NCI-H1092 treated with DMSO at 0.1 percent for 48 hours (cell line): ENCODE measurements at regions not wholly inside any gene's neighbourhood (a gene's known extent, or its start where the extent isn't known, plus 50 kb on each side); places are given as distances from the start of the nearest gene placed in this dataset.
"Not testable (repeated sequence)": the region's sequence is repeated elsewhere in the genome, so short reads cannot be mapped to it uniquely, and the experiment has no call there.

Experiments
- DNase-seq: peaks from one replicate; lab custom pipeline; 2025; lab: John Stamatoyannopoulos, UW

GRCh38 chr3:197430934-197431333 lies 124.8 kb downstream of the BDH1 start:
- DNase-seq, result no peak

- DNase-seq, result no peak
Observed at GRCh38 chr3:197430502-197430901, 125.3 kb downstream of the BDH1 start.

DNA sequence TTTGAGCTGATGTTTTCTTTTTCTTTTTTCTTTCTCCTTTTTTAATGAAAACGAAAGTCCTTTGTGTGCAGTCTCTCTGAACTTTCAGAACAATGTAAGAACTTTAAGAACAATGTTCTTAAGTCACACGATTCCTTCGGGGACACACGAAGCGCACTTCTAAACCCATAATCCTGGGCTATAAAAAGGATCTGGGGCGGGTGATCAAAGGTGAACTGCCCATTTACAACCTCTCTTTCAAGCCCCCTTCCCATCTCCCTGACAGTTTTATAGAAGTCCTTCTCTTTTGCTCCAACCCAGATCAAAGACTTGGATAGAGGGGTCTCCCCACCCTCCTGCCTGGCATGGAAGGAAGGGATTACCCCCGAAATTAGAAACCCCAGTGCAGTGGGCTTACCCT lies 126.8 kb downstream of the BDH1 start:
- DNase-seq, result no peak

DNA sequence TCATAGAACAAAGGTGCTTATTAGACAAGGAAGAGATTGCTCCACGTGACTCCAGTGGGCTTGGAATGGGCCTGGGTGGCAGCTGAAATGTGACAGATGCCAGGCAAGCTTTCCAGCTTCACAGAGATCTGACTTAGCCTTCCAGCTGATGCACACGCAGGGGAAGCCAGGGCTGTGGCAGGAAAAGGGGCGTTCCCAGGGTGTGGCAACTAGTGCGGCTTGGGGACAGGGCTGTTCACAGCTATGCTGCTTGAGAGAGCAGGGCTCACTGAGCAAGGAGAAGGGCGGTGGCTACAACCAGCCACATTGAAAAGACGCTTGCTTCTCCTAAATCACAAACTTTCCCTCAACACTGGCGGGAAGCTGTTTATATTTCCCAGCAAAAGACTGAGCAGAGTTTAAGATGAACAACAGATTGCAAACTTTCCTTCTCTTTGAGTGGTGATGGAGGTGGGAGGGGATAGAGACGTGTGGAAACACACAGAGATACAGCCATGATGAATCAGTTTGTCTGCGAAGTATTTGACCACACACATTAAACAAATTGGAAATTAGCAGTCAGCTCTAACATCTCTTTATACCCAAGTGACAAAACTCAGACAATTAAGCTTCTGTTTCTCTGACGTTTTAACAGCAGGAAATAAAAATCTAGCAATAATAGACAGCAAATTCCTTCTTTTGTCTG lies 127.5 kb downstream of the BDH1 start:
- no peak for DNase-seq

DNA sequence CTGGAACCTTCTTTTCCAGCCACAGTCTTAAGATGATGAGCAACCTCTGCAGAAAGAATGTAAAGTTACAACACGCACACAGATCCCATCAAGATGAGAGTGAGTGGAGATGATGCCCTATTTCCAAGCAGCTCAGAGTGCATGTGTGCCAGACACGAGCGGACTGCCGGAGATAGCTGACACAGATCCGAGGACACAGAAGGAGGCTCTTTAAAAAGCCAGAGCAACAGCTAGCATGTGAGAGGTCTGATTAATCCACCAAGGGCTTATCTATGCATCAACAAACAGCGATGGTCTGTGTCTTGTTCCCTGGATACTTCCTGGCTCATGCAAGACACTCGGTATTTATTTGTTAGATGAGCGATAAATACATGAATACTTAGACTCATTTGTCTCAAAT lies 128.6 kb upstream of the DLG1 start:
- no peak for DNase-seq

GRCh38 chr3:197426121-197426566 lies 127.7 kb upstream of the DLG1 start:
- no peak for DNase-seq

DNA sequence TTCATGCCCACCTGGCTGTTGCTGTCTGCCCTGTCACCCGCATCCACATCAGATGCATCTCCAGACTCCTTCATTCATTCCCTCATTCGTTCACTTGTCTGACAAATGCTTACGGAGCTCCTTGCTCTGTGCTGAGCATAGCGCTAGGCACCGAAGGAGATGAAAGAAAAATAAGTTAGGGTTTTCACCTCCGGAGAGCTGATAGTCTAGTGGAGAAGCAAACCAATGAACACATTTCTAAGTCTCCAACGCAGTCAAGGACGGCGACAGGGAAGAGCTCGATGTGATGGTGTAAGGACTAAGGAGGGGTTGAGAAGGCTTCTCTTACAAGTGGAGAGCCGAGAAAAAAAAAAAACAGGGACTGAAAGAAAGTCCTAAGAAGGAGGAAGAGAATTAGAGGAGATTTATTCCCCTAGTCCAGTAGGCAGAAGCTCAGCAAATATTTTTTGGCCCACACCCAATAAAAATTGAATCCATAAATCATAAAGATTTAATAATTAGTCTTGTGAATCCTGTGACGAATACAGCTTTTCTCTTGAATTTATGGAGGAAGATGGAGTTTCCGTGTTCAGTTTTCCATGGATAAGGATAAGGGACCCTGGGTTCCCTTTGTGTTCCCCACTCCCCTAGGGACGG lies 127.2 kb upstream of the DLG1 start:
- no peak for DNase-seq

DNA sequence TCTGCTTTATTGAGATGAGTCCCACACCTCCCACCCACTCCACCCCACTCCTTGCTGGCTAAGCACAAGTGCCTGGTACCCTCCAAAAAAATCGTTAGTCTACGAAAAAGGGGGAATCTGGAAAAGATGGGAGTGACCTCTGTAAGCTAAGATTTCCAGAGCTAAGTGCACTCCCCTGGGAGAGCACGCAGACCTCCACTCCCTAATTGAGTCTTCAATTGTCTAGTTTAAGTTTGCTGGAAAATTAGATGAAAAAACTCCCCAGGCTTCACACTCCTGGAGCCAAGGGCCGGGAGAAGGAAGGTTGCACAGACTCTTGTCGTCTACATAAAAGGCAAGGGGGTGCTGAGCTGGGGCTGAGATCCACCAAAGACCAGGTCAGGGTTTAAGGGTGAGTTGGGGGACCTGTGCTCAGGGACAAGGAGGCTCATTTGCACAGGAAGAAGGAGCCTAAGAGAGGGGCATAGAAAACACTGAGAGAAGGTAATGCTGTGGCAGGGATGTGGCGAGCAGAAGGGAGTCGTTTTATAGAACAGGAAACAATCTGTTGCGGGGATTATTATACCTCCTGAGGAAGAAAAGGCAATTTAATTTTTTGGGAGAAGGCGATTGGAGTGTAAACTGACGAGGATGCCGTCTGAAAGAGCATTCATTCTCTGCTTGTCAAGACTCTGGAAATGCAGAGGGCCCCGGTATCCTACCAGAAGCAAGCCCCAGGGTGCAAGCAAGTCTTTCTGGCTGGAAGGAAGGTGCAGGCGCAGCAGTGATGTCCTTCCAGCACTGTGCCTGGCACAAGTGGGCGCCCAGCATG lies 126.5 kb upstream of the DLG1 start:
- no peak for DNase-seq

DNA sequence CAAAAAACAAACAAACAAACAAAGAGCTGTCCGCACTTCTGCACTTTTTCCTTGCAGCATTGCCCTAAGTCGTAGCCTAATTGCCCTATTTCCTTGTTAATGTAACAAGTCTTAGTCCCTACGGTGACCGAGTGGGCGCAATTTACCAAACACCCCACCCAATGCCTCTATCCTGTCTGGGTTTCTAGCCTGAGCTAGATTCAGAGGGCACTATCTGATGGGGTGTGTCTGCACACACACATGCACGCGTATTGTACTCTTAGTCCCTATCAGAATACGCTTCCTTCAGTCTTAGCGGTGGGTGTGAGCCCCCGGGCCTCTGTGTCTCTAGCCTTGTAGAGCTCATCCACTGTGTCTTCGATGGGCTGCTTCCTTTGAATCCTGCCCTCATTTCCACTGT lies 125.9 kb upstream of the DLG1 start:
- no peak for DNase-seq

GRCh38 chr3:197423376-197423775 lies 125.0 kb upstream of the DLG1 start:
- no peak for DNase-seq

GRCh38 chr3:197422506-197422905 lies 124.1 kb upstream of the DLG1 start:
- DNase-seq, result no peak

DNA sequence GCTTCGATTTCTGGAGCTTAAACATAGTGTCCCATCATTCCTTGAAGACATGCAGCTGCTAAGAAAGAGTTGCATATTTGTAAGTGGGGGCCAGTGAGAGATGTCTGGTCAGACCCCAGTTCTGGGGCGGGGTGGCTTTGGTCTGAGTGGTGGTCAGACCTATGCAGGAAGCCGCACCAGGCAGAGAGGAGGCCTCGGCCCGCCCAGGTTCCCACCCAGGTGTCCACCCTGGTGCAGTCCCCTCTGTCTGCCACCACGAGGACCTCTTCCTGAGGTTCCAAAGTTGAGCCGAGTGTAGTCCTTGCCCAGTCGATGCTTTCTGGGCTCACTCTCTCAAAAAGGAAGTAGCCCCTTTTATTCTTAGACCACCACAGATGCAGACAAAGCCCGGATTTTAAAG lies 122.6 kb upstream of the DLG1 start:
- DNase-seq, result no peak

DNA sequence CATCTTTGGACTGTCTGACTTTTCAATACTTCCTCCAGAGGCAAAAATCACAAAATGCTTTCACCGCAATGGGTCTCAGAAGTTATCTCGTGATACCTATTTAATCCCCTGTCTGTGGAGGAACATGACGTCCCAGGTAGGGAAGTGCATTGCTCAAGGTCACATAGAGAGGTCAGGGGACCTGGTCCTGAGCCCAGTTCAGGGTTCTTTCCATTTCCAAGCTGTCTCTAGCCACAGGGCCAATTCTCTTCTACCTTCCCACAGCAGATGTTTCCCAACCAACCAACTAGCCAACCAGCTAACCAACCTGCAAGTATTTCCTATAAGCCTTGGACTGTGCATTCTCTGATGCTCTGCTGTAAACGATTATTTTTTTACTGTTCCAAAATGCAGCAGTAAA lies 122.2 kb upstream of the DLG1 start:
- DNase-seq, result no peak

DNA sequence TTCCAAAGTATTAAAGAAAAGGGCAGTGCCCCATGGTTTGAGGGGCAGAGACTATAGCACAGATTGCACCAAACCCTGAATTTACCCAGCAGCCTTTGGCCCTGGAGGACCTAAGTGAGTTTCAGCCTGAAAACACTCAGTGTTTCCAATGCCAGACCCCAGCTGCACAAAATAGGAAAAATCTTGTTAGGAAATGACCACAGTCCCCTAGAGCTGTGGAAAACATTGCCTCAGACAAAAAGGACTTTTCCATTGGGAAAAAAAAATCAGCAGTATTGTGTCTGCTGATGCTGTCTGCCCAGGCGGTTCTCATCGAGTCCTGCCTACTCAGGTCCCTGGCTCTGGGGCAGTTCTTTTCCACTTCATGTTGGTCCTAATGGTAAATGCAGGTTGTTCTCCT lies 121.7 kb upstream of the DLG1 start:
- DNase-seq, result no peak

DNA sequence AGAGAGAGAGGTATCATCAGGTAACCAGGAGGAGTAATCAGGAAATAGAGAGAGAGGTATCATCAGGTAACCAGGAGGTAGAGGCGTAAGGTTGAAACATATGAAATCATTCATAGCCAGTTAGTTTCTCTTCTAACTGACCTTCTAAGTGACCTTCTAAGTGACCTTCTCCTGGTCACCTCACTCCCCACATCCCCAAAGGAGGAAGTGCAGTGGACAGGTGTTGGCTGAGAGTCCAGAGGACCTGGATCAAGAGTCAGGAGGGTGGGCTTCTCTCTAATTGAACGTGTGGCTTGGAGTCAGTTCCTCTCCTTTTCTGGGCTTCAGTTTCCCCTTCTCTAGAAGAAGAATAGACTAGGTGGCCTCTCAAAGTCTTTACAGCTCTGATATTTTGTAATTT lies 121.3 kb upstream of the DLG1 start:
- no peak for DNase-seq

DNA sequence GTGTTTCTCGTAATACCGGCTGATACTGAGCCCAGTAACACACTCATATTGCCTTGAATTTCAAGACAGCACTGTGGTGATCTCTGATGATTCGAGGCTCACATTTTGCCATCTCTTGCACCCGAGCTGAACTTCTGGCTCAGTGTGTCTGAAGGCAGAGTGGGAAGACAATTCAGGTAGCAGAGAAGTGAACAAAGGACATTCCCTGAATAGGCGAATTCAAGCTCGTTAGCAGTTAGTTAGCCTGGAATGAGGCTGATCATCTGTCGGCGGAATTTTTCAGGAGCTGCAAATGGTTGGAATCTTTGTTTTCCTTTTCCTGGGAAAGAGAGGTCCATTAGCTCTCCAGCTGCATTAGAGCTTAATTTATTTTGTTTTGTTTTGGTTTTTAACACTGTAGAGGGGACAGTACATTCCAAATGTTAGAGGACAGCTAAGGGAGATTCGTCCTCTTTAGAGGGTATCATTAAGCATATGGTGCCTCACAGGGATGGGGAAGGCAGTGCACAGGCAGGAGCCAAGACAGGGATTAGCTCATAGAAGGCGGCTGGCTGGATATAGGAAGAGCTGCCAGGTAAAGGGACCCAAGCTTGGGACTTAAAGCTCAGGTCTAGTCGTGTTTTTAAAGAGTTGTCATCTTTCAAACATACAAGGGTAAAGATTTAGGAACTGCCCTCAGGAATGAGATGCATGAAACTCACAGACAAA lies 119.7 kb upstream of the DLG1 start:
- DNase-seq, result no peak

- no peak for DNase-seq
Observed at GRCh38 chr3:197417441-197417840, 119.0 kb upstream of the DLG1 start.

DNA sequence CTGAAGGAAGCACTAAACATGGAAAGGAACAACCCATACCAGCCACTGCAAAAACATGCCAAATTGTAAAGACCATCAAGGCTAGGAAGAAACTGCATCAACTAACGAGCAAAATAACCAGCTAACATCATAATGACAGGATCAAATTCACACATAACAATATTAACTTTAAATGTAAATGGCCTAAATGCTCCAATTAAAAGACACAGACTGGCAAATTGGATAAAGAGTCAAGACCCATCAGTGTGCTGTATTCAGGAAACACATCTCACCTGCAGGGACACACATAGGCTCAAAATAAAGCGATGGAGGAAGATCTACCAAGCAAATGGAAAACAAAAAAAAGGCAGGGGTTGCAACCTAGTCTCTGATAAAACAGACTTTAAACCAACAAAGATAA lies 113.5 kb upstream of the DLG1 start:
- DNase-seq, result not testable (repeated sequence)

DNA sequence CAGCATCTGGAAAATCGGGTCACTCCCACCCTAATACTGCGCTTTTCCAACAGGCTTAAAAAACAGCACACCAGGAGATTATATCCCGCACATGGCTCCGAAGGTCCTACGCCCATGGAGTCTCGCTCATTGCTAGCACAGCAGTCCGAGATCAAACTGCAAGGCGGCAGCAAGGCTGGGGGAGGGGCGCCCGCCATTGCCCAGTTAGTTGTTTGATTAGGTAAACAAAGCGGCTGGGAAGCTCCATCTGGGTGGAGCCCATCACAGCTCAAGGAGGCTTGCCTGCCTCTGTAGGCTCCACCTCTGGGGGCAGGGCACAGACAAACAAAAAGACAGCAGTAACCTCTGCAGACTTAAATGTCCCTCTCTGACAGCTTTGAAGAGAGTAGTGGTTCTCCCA lies 111.8 kb upstream of the DLG1 start:
- not testable (repeated sequence) for DNase-seq

GRCh38 chr3:197408177-197408957 lies 110.0 kb upstream of the DLG1 start:
- DNase-seq, result no peak

GRCh38 chr3:197407526-197407925 lies 109.1 kb upstream of the DLG1 start:
- DNase-seq, result no peak

- DNase-seq, result no peak
Observed at GRCh38 chr3:197407053-197407452, 108.6 kb upstream of the DLG1 start.
